ENCODE measurements at regions not wholly inside any gene's neighbourhood (a gene's known extent, or its start where the extent isn't known, plus 50 kb on each side); places are given as distances from the start of the nearest gene placed in this dataset.

GRCh38 chr1:112040891-112041740, 51.6 kb upstream of the KCND3 start:
- DNase-seq = no peak

- DNase-seq = no peak
Measured at GRCh38 chr1:112043901-112044300, 54.4 kb upstream of the KCND3 start.

GRCh38 chr1:112044745-112045144, 55.3 kb upstream of the KCND3 start:
- DNase-seq = no peak

GRCh38 chr1:112046630-112047029, 57.2 kb upstream of the KCND3 start:
- DNase-seq = no peak

GRCh38 chr1:112048421-112048820, 59.0 kb upstream of the KCND3 start:
- no peak for DNase-seq

- DNase-seq = no peak
Measured at GRCh38 chr1:112054510-112054909, 65.0 kb upstream of the KCND3 start.

GRCh38 chr1:112056354-112056753, 66.9 kb upstream of the KCND3 start:
- DNase-seq = no peak

- no peak for DNase-seq
Measured at GRCh38 chr1:112057736-112058135, 68.3 kb upstream of the KCND3 start.

- DNase-seq = no peak
Measured at GRCh38 chr1:112058815-112059450, 69.5 kb upstream of the KCND3 start.

GRCh38 chr1:112059679-112060078, 70.2 kb upstream of the KCND3 start:
- no peak for DNase-seq

- no peak for DNase-seq
Measured at GRCh38 chr1:112060261-112060660, 70.8 kb upstream of the KCND3 start.

GRCh38 chr1:112061056-112061455, 71.6 kb upstream of the KCND3 start:
- no peak for DNase-seq

- DNase-seq = no peak
Measured at GRCh38 chr1:112061901-112062320, 72.4 kb upstream of the KCND3 start.

GRCh38 chr1:112063781-112064728, 74.6 kb upstream of the KCND3 start:
- no peak for DNase-seq

GRCh38 chr1:112067989-112068388, 78.5 kb upstream of the KCND3 start:
- DNase-seq = no peak

GRCh38 chr1:112070677-112071076, 81.2 kb upstream of the KCND3 start:
- no peak for DNase-seq

- no peak for DNase-seq
Measured at GRCh38 chr1:112074711-112075110, 85.2 kb upstream of the KCND3 start.

GRCh38 chr1:112075566-112075965, 86.1 kb upstream of the KCND3 start:
- DNase-seq = no peak

- no peak for DNase-seq
Measured at GRCh38 chr1:112079446-112079845, 90.0 kb upstream of the KCND3 start.

- peak; percentile 6 for DNase-seq
Measured at GRCh38 chr1:112083487-112083886, 94.0 kb upstream of the KCND3 start.

- DNase-seq = no peak
Measured at GRCh38 chr1:112092656-112093371, 103.3 kb upstream of the KCND3 start.

- DNase-seq = no peak
Measured at GRCh38 chr1:112093372-112093694, 103.9 kb upstream of the KCND3 start.

- no peak for DNase-seq
Measured at GRCh38 chr1:112099979-112100378, 110.5 kb upstream of the KCND3 start.

Measured in fibroblast of skin of right quadriceps (primary cell).